GM12892 (cell line): ENCODE measurements at regions not wholly inside any gene's neighbourhood (a gene's known extent, or its start where the extent isn't known, plus 50 kb on each side); places are given as distances from the start of the nearest gene placed in this dataset.

Experiments used
- POLR2A ChIP-seq: IDR thresholded peaks from 2 replicates; pipeline ENCODE4 v1.6.1; 2011; ENCODE audit warnings: low read depth, low read length, control low read depth
- TAF1 ChIP-seq: IDR thresholded peaks from 2 replicates; pipeline ENCODE4 v1.6.1; 2011; ENCODE audit warnings: low read depth, mild to moderate bottlenecking, control low read depth, low read length, borderline replicate concordance

DNA sequence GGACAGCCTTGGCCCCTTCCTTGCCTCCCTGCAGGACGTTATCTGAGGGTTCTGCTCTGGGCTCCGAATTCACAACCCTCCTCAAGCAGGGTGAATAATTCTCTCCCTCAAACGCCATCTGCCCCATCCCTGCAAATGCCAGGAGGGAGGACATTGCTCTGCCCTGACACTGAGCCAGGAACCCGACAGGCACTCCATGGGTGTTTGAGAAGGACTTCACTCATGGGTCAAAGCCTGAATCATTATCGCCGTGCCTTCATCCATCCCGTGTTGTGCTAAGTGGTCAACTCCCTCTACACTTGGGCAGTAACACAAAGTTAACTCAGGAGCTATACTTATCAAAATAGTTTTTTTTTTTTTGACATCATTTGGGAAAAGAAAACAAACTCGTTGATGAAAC, 261.8 kb upstream of the IGF1R start:
- no peak for TF ChIP-seq POLR2A
- TF ChIP-seq TAF1: no peak
